ENCODE measurements at regions not wholly inside any gene's neighbourhood (a gene's known extent, or its start where the extent isn't known, plus 50 kb on each side); places are given as distances from the start of the nearest gene placed in this dataset.
"Not testable (repeated sequence)": the region's sequence is repeated elsewhere in the genome, so short reads cannot be mapped to it uniquely, and the experiment has no call there.

DNA sequence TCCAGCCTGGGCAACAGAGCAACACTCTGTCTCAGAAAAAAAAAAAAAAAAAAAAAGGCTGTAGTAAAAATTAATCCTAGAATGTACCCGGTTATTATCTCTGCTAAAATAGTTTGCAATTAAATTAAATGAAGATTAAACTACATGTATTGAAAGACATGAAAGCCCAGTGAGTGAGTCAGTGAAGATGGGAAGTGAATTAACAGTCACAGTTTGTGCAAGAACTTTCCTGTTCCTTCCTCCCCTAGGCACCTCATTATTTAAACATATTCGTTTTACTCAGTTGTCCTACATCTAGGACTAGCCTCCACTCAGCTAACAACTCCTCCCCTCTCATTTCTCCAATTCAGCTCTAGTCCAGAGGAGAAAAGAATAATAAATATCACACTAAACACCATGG lies 88.2 kb downstream of the CDRT15L2 start:
- H3K36me3 ChIP-seq (ENCODE audit: insufficient read depth, low read length); H3K9ac ChIP-seq (ENCODE audit: low read length); H3K9me3 ChIP-seq (ENCODE audit: low read length): not testable (repeated sequence)

GRCh38 chr17:20668316-20668715 lies 88.8 kb downstream of the CDRT15L2 start:
- H3K9me3 ChIP-seq (ENCODE audit: low read length); H3K4me1 ChIP-seq (ENCODE audit: insufficient read depth, low read length); H3K36me3 ChIP-seq (ENCODE audit: insufficient read depth, low read length); H3K27ac ChIP-seq (ENCODE audit: low read depth, low read length); H3K27me3 ChIP-seq (ENCODE audit: control insufficient read depth in 1 of 2, insufficient read depth in 2 of 2, low read length in 2 of 2); H3K9ac ChIP-seq (ENCODE audit: low read length); H3K4me3 ChIP-seq (ENCODE audit: low read depth in 1 of 2, low read length in 2 of 2): not testable (repeated sequence)

More for the DNA sequence above, 88.2 kb downstream of the CDRT15L2 start:
- H3K27me3 ChIP-seq (ENCODE audit: control insufficient read depth in 1 of 2, insufficient read depth in 2 of 2, low read length in 2 of 2); H3K4me3 ChIP-seq (ENCODE audit: low read depth in 1 of 2, low read length in 2 of 2); H3K27ac ChIP-seq (ENCODE audit: low read depth, low read length); H3K4me1 ChIP-seq (ENCODE audit: insufficient read depth, low read length): not testable (repeated sequence)

DNA sequence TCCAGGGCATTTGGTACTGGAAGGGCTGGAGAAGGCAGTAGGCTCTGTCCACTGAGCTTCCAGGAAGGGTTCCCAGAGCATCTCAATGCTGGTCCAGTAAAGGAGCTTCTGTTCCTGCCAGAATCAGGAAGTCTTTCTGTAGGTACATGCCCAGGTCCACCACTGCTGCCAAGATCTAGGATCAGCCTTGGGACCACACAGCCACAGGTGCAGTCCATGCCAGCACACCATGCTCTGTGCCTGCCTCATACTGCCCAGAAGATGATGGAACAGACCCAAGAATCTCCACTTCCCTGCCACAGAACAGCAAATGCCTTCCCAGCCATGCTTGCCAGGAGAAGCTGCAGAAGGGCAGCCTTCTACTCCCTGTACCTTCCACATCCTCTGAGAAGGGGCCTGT lies 89.3 kb downstream of the CDRT15L2 start:
- not testable (repeated sequence) for H3K27ac ChIP-seq (ENCODE audit: low read depth, low read length); H3K27me3 ChIP-seq (ENCODE audit: control insufficient read depth in 1 of 2, insufficient read depth in 2 of 2, low read length in 2 of 2); H3K4me1 ChIP-seq (ENCODE audit: insufficient read depth, low read length); H3K9ac ChIP-seq (ENCODE audit: low read length); H3K36me3 ChIP-seq (ENCODE audit: insufficient read depth, low read length); H3K9me3 ChIP-seq (ENCODE audit: low read length); H3K4me3 ChIP-seq (ENCODE audit: low read depth in 1 of 2, low read length in 2 of 2)

DNA sequence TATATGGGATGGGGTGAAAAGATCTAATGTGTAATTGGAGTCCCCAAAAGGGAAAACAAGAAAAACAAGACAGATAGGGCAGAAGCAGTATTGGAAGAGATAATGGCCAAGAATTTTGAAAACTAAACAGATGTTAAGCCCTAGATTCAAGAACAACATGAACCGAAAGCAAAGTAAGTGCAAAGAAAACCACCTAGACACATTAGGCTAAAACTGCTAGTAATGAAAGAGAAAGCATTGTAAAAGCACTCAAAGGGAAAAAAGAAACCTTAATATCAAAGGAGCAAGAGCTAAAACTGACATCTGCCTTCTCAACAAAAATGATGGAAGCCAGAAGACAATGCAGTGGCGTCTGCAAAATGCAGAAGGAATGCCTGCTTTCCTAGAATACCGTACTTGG lies 91.0 kb downstream of the CDRT15L2 start:
- H3K4me1 ChIP-seq (ENCODE audit: insufficient read depth, low read length); H3K36me3 ChIP-seq (ENCODE audit: insufficient read depth, low read length); H3K27ac ChIP-seq (ENCODE audit: low read depth, low read length): not testable (repeated sequence)

GRCh38 chr17:20674374-20674773 lies 94.8 kb downstream of the CDRT15L2 start:
- H3K4me1 ChIP-seq (ENCODE audit: insufficient read depth, low read length), result not testable (repeated sequence)

More for the DNA sequence above, 91.0 kb downstream of the CDRT15L2 start:
- not testable (repeated sequence) for H3K27me3 ChIP-seq (ENCODE audit: control insufficient read depth in 1 of 2, insufficient read depth in 2 of 2, low read length in 2 of 2); H3K9ac ChIP-seq (ENCODE audit: low read length); H3K9me3 ChIP-seq (ENCODE audit: low read length); H3K4me3 ChIP-seq (ENCODE audit: low read depth in 1 of 2, low read length in 2 of 2)

GRCh38 chr17:20675707-20676106 lies 96.2 kb downstream of the CDRT15L2 start:
- not testable (repeated sequence) for H3K9ac ChIP-seq (ENCODE audit: low read length); H3K27ac ChIP-seq (ENCODE audit: low read depth, low read length); H3K4me1 ChIP-seq (ENCODE audit: insufficient read depth, low read length); H3K27me3 ChIP-seq (ENCODE audit: control insufficient read depth in 1 of 2, insufficient read depth in 2 of 2, low read length in 2 of 2); H3K9me3 ChIP-seq (ENCODE audit: low read length); H3K4me3 ChIP-seq (ENCODE audit: low read depth in 1 of 2, low read length in 2 of 2); H3K36me3 ChIP-seq (ENCODE audit: insufficient read depth, low read length)

More at GRCh38 chr17:20674374-20674773, 94.8 kb downstream of the CDRT15L2 start:
- H3K4me3 ChIP-seq (ENCODE audit: low read depth in 1 of 2, low read length in 2 of 2); H3K9me3 ChIP-seq (ENCODE audit: low read length); H3K27me3 ChIP-seq (ENCODE audit: control insufficient read depth in 1 of 2, insufficient read depth in 2 of 2, low read length in 2 of 2); H3K36me3 ChIP-seq (ENCODE audit: insufficient read depth, low read length); H3K27ac ChIP-seq (ENCODE audit: low read depth, low read length); H3K9ac ChIP-seq (ENCODE audit: low read length): not testable (repeated sequence)

DNA sequence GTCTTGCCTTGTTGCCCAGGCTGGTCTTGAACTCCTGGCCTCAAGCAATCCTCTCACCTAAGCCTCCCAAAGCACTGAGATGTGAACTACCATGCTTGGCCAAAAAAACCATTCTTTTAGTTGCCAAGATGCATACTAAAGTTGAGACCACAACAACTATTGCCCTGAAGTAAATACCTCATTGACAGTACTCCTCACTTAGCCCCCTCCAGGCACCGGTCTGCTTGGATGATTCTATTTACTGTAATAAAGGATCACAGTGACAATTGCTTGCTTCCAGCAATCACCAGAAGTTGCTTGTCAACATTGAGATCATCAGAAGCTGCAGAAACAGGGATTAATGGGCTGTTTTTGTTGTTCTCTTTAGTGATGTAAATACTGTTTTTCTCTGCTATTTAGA lies 97.1 kb downstream of the CDRT15L2 start:
- not testable (repeated sequence) for H3K9me3 ChIP-seq (ENCODE audit: low read length)

GRCh38 chr17:20677469-20677868 lies 97.9 kb downstream of the CDRT15L2 start:
- H3K36me3 ChIP-seq (ENCODE audit: insufficient read depth, low read length); H3K27me3 ChIP-seq (ENCODE audit: control insufficient read depth in 1 of 2, insufficient read depth in 2 of 2, low read length in 2 of 2); H3K27ac ChIP-seq (ENCODE audit: low read depth, low read length); H3K9me3 ChIP-seq (ENCODE audit: low read length); H3K4me3 ChIP-seq (ENCODE audit: low read depth in 1 of 2, low read length in 2 of 2); H3K4me1 ChIP-seq (ENCODE audit: insufficient read depth, low read length); H3K9ac ChIP-seq (ENCODE audit: low read length): not testable (repeated sequence)

More for the DNA sequence above, 97.1 kb downstream of the CDRT15L2 start:
- H3K4me3 ChIP-seq (ENCODE audit: low read depth in 1 of 2, low read length in 2 of 2); H3K4me1 ChIP-seq (ENCODE audit: insufficient read depth, low read length); H3K27me3 ChIP-seq (ENCODE audit: control insufficient read depth in 1 of 2, insufficient read depth in 2 of 2, low read length in 2 of 2); H3K27ac ChIP-seq (ENCODE audit: low read depth, low read length); H3K36me3 ChIP-seq (ENCODE audit: insufficient read depth, low read length); H3K9ac ChIP-seq (ENCODE audit: low read length): not testable (repeated sequence)

DNA sequence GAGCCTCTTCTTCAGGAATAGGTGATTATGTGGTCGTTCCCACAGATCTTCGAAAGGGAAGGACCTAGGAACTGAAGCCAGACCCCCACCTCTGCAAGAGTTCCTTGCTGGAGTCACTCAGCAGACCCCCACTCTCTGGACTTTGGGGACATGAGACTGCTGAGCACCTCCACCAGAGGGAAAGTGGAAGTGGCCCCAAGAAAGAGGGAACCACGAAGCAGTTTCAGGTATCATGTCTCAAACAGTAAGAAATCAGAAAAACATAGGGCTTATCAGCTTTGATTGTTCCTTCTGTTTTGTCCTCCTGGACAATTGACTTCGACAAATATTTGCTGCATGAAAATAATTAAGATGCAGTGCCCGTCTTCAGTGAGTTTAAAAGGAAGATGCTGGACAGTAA lies 98.9 kb downstream of the CDRT15L2 start:
- not testable (repeated sequence) for H3K27ac ChIP-seq (ENCODE audit: low read depth, low read length)

GRCh38 chr17:20681746-20682722 lies 102.5 kb downstream of the CDRT15L2 start:
- not testable (repeated sequence) for H3K27ac ChIP-seq (ENCODE audit: low read depth, low read length); H3K36me3 ChIP-seq (ENCODE audit: insufficient read depth, low read length)

More for the DNA sequence above, 98.9 kb downstream of the CDRT15L2 start:
- not testable (repeated sequence) for H3K9me3 ChIP-seq (ENCODE audit: low read length); H3K4me3 ChIP-seq (ENCODE audit: low read depth in 1 of 2, low read length in 2 of 2); H3K9ac ChIP-seq (ENCODE audit: low read length); H3K4me1 ChIP-seq (ENCODE audit: insufficient read depth, low read length); H3K27me3 ChIP-seq (ENCODE audit: control insufficient read depth in 1 of 2, insufficient read depth in 2 of 2, low read length in 2 of 2); H3K36me3 ChIP-seq (ENCODE audit: insufficient read depth, low read length)

DNA sequence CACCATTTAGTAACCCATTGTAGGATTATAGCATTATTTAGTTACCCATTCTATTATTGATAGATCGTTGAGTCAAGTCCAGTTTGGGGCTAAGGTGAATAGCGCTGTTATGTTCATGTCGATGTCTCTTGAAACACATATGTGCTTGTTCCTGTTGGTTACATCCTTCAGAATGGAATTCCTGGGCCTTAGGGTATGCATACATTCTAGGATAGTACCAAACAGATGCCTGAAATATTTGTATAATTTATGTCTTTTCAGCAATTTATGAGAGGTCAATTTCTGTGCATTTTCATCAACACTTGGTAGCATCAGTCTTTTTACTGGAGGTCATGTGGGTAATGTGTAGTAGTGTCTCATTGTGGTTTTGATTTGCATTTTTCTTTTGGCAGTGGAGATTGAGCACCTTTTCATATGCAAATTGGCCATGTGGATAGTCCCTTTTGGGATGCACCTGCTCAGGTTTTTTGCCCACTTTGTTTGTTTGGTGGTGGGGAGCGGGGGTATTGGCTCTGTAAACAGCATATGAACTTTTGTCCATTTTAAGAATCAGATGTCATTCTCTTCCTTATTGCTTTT lies 104.2 kb downstream of the CDRT15L2 start:
- not testable (repeated sequence) for H3K27me3 ChIP-seq (ENCODE audit: control insufficient read depth in 1 of 2, insufficient read depth in 2 of 2, low read length in 2 of 2); H3K9me3 ChIP-seq (ENCODE audit: low read length); H3K27ac ChIP-seq (ENCODE audit: low read depth, low read length); H3K36me3 ChIP-seq (ENCODE audit: insufficient read depth, low read length); H3K9ac ChIP-seq (ENCODE audit: low read length); H3K4me3 ChIP-seq (ENCODE audit: low read depth in 1 of 2, low read length in 2 of 2); H3K4me1 ChIP-seq (ENCODE audit: insufficient read depth, low read length)

More at GRCh38 chr17:20681746-20682722, 102.5 kb downstream of the CDRT15L2 start:
- H3K4me3 ChIP-seq (ENCODE audit: low read depth in 1 of 2, low read length in 2 of 2); H3K4me1 ChIP-seq (ENCODE audit: insufficient read depth, low read length); H3K27me3 ChIP-seq (ENCODE audit: control insufficient read depth in 1 of 2, insufficient read depth in 2 of 2, low read length in 2 of 2); H3K9me3 ChIP-seq (ENCODE audit: low read length); H3K9ac ChIP-seq (ENCODE audit: low read length): not testable (repeated sequence)

GRCh38 chr17:20684975-20685374 lies 105.5 kb downstream of the CDRT15L2 start:
- not testable (repeated sequence) for H3K4me1 ChIP-seq (ENCODE audit: insufficient read depth, low read length); H3K27ac ChIP-seq (ENCODE audit: low read depth, low read length); H3K9ac ChIP-seq (ENCODE audit: low read length); H3K9me3 ChIP-seq (ENCODE audit: low read length); H3K36me3 ChIP-seq (ENCODE audit: insufficient read depth, low read length); H3K27me3 ChIP-seq (ENCODE audit: control insufficient read depth in 1 of 2, insufficient read depth in 2 of 2, low read length in 2 of 2); H3K4me3 ChIP-seq (ENCODE audit: low read depth in 1 of 2, low read length in 2 of 2)

Measured in muscle layer of colon (tissue), 2 donors.